GM18861 (cell line): ENCODE measurements at regions not wholly inside any gene's neighbourhood (a gene's known extent, or its start where the extent isn't known, plus 50 kb on each side); places are given as distances from the start of the nearest gene placed in this dataset.

Experiments
- ATAC-seq: cut with Tn5 transposase; IDR thresholded peaks from one replicate; pipeline ENCODE4 v1.9.1; 2021; ENCODE audit not compliant: unreplicated experiment

- no peak for ATAC-seq
Observed at GRCh38 chr1:59077466-59078069, 219.3 kb upstream of the FGGY start.

- ATAC-seq = no peak
Observed at GRCh38 chr1:59078070-59078800, 218.7 kb upstream of the FGGY start.

- ATAC-seq = no peak
Observed at GRCh38 chr1:59078866-59079265, 218.0 kb upstream of the FGGY start.

DNA sequence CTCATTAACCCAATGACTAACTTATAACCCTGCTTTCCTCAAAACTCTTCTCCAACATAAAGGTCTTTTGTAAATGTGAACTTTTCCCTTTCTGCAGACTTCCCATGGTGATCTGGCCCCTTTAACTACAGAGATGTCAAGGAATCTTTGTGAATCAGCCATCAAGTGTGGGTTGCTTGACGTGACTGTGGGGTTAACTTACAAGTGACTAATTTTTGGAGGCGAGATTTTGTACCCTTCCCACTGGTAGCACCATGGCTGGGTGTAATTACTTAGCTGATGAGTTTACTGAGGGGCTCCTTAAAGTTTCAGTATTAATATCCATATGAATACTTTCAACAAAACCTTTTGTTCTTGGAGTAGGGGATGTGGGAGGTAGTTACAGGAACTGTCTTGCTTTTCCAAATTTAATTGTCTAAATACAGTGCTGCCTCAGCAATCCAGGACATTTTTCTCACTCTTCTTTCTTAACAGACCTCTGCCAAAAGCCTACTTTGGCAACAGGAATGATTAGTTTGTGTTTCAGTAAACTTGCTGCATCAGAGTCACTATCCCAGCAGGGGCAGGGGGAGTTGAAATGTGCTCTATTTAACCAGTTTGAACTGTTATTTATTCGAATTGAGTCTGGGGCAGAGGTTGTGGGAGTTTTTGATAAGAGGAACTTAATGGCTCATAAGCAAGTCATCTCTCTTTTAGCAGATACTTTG is 217.3 kb upstream of the FGGY start:
- no peak for ATAC-seq

DNA sequence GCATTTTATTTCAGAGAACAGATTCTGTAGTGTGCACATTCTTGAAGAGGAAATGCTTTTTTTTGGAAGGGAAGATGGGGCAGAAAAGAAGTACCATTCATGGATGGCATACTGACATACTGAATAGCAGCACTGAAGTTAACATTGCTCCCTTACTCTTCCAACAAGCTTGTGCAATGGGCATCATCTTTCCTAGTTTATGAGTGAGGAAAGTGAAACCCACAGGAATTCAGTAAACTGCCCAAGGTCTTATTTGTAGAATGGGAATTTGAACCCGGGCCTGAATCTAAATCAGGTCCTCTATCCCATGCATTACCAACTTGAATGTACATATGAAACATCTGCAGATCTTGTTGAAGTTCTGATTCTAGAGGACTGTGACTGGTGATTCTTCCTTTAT is 215.7 kb upstream of the FGGY start:
- ATAC-seq = no peak

DNA sequence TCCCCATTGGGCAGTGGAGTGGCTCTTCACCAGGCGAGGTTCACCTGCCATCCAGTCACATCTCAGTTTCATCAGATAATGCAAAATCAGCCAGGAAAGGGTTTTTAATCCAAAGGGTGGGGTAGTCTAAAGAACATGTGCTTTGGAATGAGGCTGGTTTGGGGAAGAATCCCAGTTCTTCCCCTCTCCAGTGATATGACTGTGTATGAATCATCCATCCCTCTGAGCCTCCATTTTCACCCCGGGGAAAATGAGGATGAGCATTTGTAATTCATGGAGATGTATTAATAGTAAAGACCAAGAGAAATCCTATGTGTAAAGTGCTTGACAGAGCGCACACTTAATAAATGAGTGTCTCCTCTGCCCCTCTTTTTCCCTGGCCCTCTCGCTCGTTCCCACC is 215.1 kb upstream of the FGGY start:
- ATAC-seq = no peak

DNA sequence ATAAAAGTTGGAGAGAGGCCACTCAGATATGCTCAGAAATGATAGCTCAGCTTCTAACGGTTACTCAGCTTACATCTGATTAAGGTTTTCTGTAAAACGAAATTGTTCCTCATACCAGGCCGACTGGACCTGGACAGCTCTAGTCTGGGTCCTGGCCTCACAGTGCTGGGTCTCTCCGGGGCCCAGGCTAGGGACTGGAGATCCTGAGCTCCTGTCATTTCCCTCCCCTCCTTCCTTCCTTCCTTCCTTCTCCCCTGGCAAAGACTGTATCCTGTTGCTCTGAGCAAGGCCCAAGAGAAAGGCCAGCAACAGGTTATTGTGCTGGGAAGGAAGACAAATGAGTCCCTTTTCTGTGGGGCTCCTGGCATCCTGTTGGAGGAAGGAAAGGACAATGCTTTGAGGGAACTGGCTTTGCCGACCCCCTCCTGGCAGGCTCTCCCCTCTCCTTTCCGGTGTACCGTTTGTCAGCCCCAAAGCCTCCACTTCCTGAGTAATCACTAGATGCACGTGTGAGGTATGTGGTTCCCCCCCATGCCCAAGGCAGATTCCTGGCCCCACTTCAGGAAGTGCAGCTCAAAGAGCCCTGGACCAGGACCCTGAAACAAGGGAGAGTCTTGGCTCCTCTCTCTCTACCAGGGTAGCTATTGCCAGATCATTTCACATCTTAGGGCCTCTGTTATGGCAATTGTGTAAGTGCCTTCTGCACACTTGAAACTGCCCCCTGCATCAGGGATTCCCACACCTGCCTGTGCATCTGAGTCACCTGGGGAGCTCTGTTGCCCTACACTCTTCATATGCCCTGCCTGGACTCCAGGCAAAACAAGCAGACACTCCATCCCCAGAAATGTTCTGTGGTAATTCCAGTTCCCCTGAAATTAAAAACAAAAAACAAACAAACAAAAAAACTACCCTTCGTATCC is 212.7 kb upstream of the FGGY start:
- no peak for ATAC-seq

GRCh38 chr1:59085101-59085500 is 211.8 kb upstream of the FGGY start:
- no peak for ATAC-seq

DNA sequence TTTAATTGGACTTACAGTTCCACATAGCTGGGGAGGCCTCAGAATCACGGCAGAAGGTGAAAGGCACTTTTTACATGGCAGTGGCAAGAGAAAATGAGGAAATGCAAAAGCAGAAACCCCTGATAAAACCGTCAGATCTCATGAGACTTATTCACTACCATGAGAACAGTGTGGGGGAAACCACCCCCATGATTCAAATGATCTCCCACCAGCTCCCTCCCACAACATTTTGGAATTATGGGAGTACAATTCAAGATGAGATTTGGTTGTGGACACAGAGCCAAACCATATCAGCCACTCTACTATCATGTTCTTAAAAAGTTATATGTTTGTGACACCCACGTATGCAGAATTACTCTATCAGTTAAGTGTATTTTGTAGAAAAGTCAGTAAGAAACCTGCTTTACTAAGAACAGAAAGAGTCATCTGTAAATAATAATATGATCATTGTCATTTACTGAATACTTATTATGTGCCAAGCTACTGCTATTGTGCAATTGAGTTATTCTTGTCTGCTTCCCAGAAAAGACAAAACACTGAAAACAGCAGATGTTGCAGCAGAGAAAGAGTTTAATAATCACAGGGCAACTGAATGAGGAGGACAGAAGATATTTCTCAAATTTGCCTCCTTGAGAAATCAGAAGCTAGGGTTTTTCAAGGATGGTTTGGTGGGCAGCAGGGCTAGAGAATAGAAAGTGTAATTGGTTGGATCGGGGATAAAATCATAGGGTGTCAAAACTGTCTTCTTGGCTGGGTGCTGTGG is 207.7 kb upstream of the FGGY start:
- no peak for ATAC-seq

GRCh38 chr1:59089922-59090457 is 206.9 kb upstream of the FGGY start:
- ATAC-seq = no peak

GRCh38 chr1:59092126-59092525 is 204.8 kb upstream of the FGGY start:
- no peak for ATAC-seq

DNA sequence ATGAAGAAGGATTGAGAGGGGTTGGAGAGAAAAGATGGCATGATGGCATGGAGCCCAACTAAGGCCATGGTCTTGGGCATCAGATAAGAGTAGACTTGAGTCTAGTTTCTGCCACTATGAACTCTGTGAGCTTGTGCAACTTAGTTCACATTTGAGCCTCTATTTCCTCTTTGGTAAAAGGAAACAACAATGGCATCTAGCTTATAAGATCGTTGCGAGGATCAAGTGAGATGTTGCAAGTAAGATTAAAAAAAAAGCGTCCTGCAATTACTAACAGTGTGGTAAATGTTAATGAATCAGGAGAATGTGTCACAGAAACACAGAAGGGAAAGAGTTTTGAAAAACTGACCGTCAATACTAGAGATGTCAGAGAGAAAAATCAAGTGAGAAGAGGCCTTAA is 202.9 kb upstream of the FGGY start:
- ATAC-seq = no peak

- no peak for ATAC-seq
Observed at GRCh38 chr1:59096501-59096900, 200.4 kb upstream of the FGGY start.

DNA sequence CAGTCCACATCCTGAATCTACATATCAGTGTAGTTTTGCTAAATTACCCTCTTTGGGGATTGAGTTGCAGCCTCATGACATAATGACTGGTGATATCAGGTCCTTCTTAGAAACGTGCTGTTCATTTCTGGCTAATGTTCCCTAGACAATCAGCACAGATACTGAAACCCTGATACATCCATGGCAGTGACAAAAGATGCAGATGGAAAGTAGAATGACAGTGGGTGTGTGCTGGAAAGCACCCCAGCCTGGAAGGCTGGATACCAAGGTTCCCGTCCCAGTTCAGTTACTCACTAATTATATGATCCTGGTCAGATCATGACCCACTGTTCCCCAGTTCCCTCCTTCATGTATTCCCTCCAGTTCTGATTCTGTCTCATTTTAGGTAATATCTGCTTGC is 198.2 kb upstream of the FGGY start:
- no peak for ATAC-seq

GRCh38 chr1:59100708-59101374 is 196.1 kb upstream of the FGGY start:
- ATAC-seq = no peak

- ATAC-seq = no peak
Observed at GRCh38 chr1:59101518-59101917, 195.4 kb upstream of the FGGY start.

DNA sequence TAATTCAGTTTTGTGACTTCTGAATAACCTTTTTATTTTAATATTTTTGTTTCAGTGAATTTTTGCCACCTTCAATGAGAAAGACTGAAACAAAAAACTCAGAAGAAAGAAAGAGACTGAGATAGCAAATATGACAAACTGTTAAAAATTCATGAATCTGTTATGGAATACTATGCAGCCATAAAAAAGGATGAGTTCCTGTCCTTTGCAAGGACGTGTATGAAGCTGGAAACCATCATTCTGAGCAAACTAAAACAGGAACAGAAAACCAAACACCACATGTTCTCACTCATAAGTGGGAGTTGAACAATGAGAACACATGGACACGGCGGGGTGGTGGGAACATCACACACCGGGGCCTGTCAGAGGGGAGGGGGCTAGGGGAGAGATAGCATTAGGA is 193.4 kb upstream of the FGGY start:
- no peak for ATAC-seq

- ATAC-seq = no peak
Observed at GRCh38 chr1:59104191-59104760, 192.6 kb upstream of the FGGY start.
